HG03520 (cell line): ENCODE measurements at regions not wholly inside any gene's neighbourhood (a gene's known extent, or its start where the extent isn't known, plus 50 kb on each side); places are given as distances from the start of the nearest gene placed in this dataset.
"Not testable (repeated sequence)": the region's sequence is repeated elsewhere in the genome, so short reads cannot be mapped to it uniquely, and the experiment has no call there.

Experiments used
- ATAC-seq: cut with Tn5 transposase; IDR thresholded peaks from one replicate; pipeline ENCODE4 v1.9.1; 2021; ENCODE audit warnings: mild to moderate bottlenecking, moderate library complexity; ENCODE audit not compliant: unreplicated experiment

DNA sequence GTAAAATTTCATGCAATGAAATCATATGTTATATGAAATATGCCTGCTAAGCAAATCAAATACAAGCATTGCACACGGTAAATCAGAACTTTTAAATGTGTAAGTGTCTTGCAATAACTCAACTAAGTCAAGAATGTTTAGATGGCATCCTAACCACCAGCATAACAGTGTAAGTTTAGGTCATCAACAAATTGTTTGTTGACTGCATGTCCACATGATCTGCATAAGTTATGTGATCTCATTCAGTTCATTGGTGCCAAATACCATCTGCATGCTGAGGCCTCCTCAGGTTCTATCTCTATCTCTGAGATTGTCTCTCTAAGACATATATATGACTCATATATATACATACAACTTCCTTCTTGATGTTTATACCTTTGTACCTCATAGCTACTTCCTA is 159.6 kb upstream of the STK32A start:
- no peak for ATAC-seq

DNA sequence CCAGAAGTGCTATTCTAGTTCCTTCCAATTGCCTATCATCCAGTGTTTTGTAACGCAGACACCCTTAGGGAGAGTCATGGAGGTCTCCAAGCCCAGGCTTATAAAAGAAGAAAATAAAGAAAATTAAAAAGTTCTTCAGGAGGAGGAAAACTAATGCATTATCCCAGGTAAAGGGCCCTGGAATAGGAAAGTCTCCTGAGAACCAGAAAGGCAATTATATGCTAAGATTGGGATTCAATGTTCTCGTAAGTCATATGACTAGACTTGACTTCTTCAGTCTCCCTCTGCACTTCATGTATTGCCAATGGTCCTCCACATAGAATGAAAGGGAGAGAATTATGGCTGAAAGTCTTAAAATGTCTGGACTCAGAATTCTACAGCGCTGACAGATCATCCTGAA is 154.4 kb upstream of the STK32A start:
- no peak for ATAC-seq

DNA sequence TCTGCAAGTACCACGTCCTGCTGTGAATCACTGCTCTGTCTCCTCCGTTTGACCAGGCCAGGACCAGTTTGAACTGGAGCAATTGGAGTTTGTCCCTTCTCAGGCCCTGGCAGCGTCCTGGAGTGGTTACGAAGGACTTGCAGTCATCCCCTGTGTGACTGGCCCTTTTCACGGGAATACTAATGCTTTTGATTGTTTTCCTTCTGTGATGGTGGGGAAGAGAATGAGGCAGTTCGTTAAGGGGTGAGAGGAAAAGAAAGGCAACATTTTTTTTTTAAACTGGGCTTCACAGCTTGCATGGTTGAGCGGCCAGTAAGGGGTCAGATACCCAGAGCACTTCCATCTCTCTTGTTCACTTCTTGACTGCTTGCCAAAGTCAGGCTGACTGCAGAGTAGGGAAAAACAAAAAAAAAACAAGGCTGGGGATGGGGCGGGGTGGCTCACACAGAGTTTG is 153.5 kb upstream of the STK32A start:
- no peak for ATAC-seq

DNA sequence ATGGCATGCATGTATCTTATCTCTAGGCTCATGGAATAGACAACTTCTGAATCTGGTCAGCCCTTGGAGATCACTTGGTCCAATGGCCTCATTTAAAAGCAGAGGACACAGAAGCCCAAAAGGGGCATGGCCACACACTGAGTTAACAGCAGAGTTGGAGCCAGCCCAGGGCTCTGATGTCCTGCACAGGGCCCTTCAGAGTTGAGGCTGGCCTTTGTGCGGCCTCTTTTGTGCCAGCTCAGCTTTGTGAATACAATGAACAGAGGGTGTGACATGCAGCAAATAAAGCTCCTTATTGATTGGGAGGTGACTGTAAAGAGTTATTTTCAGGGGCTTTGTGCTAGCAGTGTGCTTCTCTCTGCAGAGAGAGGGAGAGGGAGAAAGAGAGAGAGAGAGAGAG is 150.1 kb upstream of the STK32A start:
- ATAC-seq: no peak

DNA sequence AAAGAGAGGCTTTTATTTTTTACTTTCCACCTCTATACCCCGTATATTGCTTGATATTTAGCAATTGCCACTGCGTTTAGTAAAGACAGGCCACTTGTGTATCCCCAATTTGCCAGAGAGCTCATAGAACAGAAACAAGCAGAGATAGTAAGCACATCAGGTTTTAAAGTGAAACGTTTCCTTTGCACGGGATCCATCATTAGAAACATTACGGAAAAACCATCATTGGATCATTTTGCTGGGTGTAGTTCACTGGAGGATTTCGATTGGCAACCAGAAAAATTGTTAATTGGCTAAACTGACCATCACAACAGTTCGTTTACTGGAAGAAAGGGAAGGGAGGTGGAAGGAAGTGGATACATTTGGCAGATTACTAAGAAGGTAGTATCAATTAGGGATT is 149.4 kb upstream of the STK32A start:
- no peak for ATAC-seq

- no peak for ATAC-seq
Measured at GRCh38 chr5:147092044-147092443, 142.8 kb upstream of the STK32A start.

GRCh38 chr5:147093138-147093537 is 141.7 kb upstream of the STK32A start:
- ATAC-seq: no peak

- no peak for ATAC-seq
Measured at GRCh38 chr5:147095740-147096139, 139.1 kb upstream of the STK32A start.

DNA sequence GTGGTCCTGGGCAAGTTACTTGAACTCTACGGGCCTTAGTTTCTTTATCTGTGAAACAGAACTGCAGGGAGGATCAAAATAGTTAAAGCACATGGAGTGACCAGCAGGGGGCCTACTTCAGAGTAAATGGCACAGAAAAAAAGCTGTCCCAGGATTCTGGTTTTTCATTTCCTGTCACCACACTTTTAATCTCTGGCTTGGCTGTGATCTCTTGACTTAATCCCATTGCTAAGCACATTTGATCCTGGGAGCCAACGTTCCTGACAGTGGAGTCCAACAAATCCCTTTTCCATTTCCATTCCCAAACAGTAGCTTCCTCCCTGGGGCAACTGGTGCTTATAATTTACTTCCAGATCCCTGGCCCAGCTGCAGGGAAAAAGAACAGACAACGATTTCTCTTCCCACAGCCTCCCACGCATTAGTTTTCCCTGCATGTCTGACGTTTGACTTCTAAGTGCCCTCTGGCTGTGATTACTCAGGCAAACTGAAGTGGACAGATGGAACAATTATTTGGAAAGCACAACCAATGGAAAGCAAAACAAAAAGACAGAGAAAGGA is 136.5 kb upstream of the STK32A start:
- ATAC-seq: peak; percentile 47

DNA sequence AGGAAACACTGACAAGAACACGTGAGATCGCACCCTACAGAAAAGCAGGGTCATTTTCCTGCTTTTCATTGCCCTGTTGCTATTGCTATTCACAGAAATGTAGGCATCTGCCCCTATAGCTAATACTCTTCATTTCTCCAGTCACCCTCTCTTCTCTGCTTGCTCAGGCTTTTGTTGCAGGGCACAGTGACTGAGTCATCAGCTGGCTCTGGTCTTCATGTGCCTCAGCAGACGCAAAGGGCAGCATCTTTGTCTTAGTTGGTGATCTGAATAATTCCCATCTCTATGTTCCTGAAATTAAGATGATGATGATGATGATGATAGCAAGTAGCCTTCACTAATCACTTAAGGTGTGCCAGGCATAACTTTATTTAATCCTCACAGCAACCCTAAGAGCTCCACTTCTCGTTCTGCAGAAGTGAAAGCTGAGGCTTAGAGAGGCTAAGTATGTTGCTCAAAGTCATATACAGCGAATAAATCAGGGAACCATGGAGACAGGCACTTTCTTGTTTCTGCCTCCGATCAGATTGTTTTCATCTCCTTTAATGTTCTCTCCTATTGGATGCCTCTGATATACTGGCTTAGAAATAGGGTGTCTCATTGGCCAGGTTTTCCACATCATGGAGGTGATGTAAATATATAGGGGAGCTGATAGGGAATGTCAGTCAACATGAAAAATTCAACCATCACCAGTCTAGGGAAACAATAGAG is 133.0 kb upstream of the STK32A start:
- ATAC-seq: no peak

- ATAC-seq: no peak
Measured at GRCh38 chr5:147112899-147113298, 121.9 kb upstream of the STK32A start.

DNA sequence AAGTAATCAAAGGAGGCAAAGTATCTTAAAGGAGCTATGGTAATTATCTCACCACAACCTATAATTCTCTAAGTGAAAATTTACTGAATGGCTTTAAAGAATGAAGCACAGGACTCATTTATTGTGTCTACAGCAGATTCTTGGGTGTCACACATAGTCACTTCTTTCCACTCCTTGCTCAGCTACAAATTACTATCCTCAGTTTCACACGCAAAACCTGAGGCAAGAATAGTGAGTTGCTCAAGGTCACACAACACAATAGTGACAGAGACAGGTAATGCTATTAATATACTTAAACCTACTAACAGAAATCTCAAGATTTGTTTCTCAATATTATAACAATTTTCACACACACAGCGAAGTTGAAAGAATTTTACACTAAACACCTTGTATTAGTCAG is 120.9 kb upstream of the STK32A start:
- ATAC-seq: no peak

GRCh38 chr5:147139759-147140158 is 95.1 kb upstream of the STK32A start:
- ATAC-seq: not testable (repeated sequence)

- ATAC-seq: no peak
Measured at GRCh38 chr5:147140558-147140957, 94.3 kb upstream of the STK32A start.

DNA sequence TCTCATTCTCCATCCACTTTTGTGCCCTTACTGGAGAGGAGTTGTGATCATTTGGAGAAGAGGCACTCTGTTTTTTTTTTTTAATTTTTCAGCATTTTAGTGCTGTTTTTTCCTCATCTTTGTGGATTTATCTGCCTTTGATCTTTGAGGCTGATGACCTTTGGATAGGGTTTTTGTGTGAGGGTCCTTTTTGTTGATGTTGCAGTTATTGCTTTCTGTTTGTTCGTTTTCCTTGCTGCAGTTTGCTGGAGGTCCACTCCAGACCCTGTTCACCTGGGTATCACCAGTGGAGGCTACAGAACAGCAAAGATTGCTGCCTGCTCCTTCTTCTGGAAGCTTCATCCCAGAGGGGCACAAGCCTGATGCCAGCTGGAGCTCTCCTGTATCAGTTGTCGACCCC is 93.2 kb upstream of the STK32A start:
- ATAC-seq: not testable (repeated sequence)

- no peak for ATAC-seq
Measured at GRCh38 chr5:147143215-147143614, 91.6 kb upstream of the STK32A start.

GRCh38 chr5:147145328-147145727 is 89.5 kb upstream of the STK32A start:
- ATAC-seq: no peak

- no peak for ATAC-seq
Measured at GRCh38 chr5:147148715-147149114, 86.1 kb upstream of the STK32A start.

DNA sequence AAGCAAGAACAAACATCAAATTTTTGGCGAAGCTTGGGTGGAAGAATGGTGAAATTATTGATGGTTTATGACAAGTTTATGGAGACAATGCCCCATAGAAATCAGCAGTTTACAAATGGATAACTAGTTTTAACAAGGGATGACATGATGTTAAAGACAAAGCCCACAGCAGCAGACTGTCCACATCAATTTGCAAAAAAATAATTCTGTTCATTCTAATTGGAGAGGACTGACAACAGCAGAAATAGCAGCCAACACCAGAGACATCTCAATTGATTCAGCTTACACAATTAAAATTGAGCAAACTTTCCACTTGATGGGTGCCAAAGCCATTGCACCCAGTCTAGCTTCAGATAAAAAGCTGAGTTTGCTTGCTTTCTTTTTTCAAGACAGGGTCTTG is 82.7 kb upstream of the STK32A start:
- ATAC-seq: no peak

DNA sequence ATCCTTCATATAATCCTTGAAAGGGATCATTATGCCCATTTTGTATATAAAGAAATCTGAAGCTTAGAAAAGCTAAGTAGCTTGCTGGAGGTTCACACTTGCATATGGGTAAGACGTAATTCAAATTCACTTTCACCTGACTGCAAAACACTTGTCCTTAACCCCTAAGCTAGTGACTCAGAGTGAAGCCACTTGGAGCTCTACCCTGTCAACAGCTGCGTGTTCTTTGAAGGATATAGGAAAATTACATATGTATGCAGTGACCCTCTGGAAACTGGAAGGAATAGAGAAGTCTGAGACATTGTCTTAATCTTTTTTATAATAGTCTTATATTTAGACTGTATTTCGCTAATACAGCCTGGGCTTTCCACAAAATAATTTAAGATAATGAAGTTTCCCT is 80.0 kb upstream of the STK32A start:
- no peak for ATAC-seq

DNA sequence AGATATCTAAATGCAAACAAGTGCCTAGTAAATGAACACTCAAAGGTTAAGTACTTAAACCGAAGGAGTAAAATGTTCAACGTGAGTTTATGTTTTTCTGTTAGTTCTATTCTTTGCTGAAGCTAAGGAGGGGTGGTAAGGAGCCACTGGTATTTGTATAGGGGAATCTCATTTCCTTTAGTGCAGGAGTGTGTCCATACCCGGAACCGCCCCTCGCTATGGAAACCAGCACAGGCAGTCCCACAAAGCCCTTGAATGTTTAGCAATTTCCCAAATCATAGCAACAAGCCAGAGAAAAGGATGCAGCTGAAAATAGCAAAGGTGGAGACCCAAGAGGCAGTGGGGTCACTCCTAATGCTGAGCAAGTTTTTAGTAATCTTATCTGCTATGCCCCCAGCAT is 78.8 kb upstream of the STK32A start:
- ATAC-seq: no peak

DNA sequence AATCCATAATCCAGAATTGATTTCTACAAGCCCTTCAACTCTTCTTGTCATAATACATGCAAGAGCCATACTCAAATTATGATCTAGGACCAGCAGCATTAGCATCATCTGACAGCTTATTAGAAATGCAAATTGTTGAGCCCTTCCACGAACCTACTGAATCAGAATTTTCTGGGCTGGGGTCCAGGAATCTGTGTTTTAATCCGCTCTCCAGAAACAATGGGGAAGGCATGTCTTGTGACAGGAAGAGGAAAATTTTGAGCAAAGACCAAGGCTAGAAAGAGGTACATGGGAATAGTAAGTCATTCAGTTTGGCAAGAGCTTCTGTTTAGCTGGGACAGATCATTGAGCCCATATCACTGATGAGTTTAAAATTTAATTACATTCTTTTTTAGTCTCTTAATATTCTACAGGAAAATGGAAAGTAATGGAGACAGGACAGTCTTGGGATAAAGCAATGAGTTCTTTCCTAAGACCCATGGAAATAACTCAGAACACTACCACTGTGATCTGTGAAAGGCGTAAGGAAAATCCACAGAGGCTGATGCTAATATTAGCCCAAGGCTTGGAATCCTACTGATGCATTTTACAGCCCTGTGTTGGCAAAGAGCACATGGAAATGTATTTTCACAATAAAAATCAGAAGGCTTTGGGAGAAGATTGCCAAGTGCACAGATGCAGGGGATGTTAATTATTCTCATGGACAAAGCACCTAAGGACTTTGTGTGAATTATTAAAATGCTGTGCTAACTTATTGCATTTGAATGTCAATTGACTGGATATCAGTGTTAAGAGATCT is 73.7 kb upstream of the STK32A start:
- ATAC-seq: no peak
